ENCODE measurements at regions not wholly inside any gene's neighbourhood (a gene's known extent, or its start where the extent isn't known, plus 50 kb on each side); places are given as distances from the start of the nearest gene placed in this dataset.

DNA sequence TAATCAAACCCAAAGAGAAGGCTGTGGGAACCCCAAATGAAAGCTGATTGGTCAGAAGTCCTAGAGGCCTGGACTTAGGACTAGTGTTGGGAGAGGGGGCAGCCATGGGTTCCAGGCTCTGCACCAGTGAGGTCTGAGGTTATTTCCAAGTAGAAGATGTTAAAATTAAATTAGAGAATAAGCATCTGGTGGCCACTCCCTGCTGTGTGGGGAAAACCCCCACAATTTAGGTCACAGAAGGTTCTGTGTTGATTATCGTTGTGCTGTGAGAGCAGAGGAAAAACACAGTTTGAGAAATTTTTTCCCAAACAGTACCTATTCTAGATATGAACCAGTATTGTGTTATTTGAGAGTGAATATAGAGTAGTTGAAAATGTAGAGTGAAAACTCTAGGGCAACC, 53.9 kb upstream of the NSMCE3 start:
- Histone ChIP-seq H3K36me3 (no peaks in the 10 kb centered on the region), H3K4me1 (no peaks in the 10 kb centered on the region), H3K27me3 (no peaks in the 10 kb centered on the region), H3K4me3 (no peak overlapping the region), H3K27ac (replicated peaks in 1 of 4) (no peak overlapping the region), H3K9me3 (peaks cover 0 to 12% (median 0%) of the 10 kb centered on the region in 4 donors)
- WGBS: 65% methylated on average over 1 of the region's 1 CpG
- intact Hi-C loops (cut with DNase I): no loop called here
- no peak for DNase-seq (ENCODE audit: extremely low spot score)
- TF ChIP-seq POLR2A (IDR thresholded peaks at IDR 0.05; ENCODE audit: low read depth): no peak
- no peak for TF ChIP-seq EP300 (IDR thresholded peaks at IDR 0.05)
- TF ChIP-seq, protein P1, sequence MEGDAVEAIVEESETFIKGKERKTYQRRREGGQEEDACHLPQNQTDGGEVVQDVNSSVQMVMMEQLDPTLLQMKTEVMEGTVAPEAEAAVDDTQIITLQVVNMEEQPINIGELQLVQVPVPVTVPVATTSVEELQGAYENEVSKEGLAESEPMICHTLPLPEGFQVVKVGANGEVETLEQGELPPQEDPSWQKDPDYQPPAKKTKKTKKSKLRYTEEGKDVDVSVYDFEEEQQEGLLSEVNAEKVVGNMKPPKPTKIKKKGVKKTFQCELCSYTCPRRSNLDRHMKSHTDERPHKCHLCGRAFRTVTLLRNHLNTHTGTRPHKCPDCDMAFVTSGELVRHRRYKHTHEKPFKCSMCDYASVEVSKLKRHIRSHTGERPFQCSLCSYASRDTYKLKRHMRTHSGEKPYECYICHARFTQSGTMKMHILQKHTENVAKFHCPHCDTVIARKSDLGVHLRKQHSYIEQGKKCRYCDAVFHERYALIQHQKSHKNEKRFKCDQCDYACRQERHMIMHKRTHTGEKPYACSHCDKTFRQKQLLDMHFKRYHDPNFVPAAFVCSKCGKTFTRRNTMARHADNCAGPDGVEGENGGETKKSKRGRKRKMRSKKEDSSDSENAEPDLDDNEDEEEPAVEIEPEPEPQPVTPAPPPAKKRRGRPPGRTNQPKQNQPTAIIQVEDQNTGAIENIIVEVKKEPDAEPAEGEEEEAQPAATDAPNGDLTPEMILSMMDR (IDR thresholded peaks at IDR 0.05): no peak
- TF ChIP-seq POLR2AphosphoS5 (IDR thresholded peaks at IDR 0.05): no peak

DNA sequence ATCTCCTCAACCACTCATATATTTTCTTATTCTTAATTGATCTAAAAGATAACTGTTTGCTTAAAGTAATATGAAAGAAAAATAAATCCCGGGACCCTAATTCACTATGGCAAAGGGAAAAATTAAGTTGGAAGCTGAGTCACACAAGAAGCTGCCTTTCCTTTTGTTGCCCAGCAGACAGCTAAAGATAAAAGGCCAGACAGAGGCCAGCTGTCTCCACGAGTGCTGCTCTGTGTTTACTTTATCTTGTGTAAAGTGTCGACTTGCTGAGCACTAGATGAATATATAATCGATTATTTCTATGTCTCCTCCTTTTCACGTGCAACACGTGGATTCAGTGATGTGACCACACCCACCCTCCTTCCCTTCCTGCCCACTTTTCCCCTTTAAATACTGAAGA, 52.8 kb upstream of the NSMCE3 start:
- H3K4me1 ChIP-seq: no peaks in the 10 kb centered on the region
- no peak overlapping the region for H3K27ac ChIP-seq (replicated peaks in 1 of 4)
- H3K4me3 ChIP-seq: no peak overlapping the region
- peaks cover 0 to 12% (median 0%) of the 10 kb centered on the region in 4 donors for H3K9me3 ChIP-seq
- no peak for TF ChIP-seq POLR2A (IDR thresholded peaks at IDR 0.05; ENCODE audit: low read depth)
- TF ChIP-seq POLR2AphosphoS5 (IDR thresholded peaks at IDR 0.05): no peak
- no peak for TF ChIP-seq EP300 (IDR thresholded peaks at IDR 0.05)
- TF ChIP-seq, protein P1 (IDR thresholded peaks at IDR 0.05): no peak
- 28% methylated on average over 6 of the region's 6 CpGs for WGBS
- H3K36me3 ChIP-seq: no peaks in the 10 kb centered on the region
- no peaks in the 10 kb centered on the region for H3K27me3 ChIP-seq
- intact Hi-C loops (cut with DNase I): no loop called here
- DNase-seq (ENCODE audit: extremely low spot score): peak; percentile 7

DNA sequence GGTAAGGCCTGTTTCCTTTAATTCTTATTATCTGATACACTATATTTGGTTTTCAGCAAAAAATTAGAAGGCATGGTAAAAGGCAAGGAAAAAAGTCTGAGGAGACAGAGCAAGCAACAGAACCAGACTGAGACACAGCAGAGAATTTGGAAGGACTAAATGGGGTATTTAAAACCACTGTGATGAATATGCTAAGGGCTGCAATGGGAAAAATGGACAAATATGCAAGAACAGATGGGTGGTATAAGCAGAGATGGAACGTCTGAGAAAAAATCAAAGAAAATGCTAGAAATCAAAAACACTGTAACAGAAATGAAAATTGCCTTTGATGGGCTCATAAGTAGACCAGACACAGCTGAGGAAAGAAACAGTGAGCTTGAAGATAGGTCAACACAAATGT, 50.8 kb upstream of the NSMCE3 start:
- peaks cover 0 to 5% (median 0%) of the 10 kb centered on the region in 4 donors for H3K9me3 ChIP-seq
- 78% methylated on average over 1 of the region's 1 CpG for WGBS
- intact Hi-C loops (cut with DNase I): no loop called here
- no peaks in the 10 kb centered on the region for H3K4me1 ChIP-seq
- no peak for TF ChIP-seq POLR2AphosphoS5 (IDR thresholded peaks at IDR 0.05)
- H3K27ac ChIP-seq (replicated peaks in 1 of 4): no peak overlapping the region
- DNase-seq (ENCODE audit: extremely low spot score): no peak
- no peaks in the 10 kb centered on the region for H3K27me3 ChIP-seq
- H3K36me3 ChIP-seq: no peaks in the 10 kb centered on the region
- no peak overlapping the region for H3K4me3 ChIP-seq

DNA sequence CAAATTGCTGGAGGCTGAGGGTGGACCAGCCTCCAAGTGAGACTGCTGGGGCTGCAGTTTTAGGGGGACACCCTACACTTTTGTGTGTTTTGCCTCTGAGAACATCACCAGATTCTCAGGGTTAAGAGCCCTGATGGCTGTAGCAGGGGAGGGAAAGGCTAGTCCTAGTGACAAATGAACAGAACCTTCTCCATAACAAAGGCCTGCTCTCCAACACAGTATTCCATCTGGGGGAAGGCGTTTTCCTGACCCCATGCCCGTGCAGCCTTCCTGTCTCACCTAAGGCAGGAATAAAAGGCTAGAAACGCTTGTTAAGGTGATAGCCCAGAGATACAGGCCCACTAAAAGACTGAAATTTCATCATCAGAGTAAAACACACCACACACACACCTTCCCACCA, 50.2 kb upstream of the NSMCE3 start:
- no peak for TF ChIP-seq EP300 (IDR thresholded peaks at IDR 0.05)
- TF ChIP-seq POLR2A (IDR thresholded peaks at IDR 0.05; ENCODE audit: low read depth): no peak
- TF ChIP-seq, protein P1 (IDR thresholded peaks at IDR 0.05): no peak
- H3K4me3 ChIP-seq: no peak overlapping the region
- H3K9me3 ChIP-seq: no peaks in the 10 kb centered on the region
- no peaks in the 10 kb centered on the region for H3K36me3 ChIP-seq
- no peaks in the 10 kb centered on the region for H3K4me1 ChIP-seq
- WGBS: 50% methylated on average over 3 of the region's 3 CpGs
- intact Hi-C loops (cut with DNase I): no loop called here
- no peak overlapping the region for H3K27ac ChIP-seq (replicated peaks in 1 of 4)
- no peaks in the 10 kb centered on the region for H3K27me3 ChIP-seq
- DNase-seq (ENCODE audit: extremely low spot score): peak; percentile 47
